Left renal pelvis (tissue), 4 donors: ENCODE measurements at regions not wholly inside any gene's neighbourhood (a gene's known extent, or its start where the extent isn't known, plus 50 kb on each side); places are given as distances from the start of the nearest gene placed in this dataset.
"Not testable (repeated sequence)": the region's sequence is repeated elsewhere in the genome, so short reads cannot be mapped to it uniquely, and the experiment has no call there.

ENCODE experiments used
- DNase-seq, 4 donors: peaks; one replicate each; pipeline ENCODE4 v3.0.0-alpha.2; 2013; ENCODE audit warnings: low read depth in 4 of 4, low spot score in 3 of 4

DNA sequence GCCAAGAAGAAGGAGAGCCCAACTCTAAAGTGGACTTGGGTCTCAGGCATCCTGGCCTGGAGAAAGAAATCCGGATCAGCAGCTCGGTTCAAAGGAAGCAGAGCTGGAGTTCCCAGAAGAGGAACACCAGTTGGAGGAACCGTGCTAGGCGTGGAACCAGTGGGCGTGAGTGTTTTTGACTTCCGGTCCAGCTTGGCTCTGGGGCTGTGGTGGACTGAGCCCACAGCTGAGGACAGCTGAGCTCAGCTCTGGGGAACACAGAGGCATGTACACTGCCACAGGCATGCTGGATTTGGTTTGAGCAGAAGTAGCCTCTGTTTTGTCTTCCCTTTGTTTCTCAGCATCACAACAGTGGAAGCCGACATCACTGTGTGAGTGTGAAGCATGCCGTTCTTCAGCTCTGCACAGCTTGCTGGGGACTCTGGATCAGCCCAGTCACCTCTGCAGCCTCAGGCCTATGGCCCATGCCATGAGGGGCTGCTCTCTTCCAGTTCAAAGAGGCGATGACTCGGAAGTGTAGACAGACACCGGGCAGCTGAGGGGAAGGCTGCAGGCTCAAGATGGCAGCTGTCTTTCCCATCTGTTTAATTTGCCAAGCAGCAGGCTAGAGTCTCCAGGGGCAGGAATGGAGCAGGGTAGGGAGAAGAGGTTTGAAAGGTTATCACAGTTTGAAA lies 185.8 kb upstream of the UBE3A start:
- no peak for DNase-seq

DNA sequence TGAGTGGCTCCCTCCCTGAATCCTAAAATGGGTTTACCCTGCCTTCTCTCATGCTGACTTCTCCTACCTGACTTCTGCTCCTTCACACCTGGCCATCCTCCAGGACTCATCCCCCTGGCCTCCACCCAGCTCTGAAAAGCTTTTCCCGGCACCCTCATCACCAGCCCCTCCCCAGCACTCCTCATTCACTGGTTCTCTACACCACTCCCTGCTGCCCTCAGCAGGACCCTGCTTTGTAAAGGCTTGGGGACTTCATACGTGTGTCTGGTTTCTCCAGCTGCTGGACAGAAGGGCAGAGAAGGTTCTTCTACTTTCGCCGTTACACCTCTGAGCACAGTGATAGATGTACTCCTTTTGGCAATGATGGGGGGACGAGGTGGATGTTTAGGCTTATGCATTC lies 184.9 kb upstream of the UBE3A start:
- no peak for DNase-seq

DNA sequence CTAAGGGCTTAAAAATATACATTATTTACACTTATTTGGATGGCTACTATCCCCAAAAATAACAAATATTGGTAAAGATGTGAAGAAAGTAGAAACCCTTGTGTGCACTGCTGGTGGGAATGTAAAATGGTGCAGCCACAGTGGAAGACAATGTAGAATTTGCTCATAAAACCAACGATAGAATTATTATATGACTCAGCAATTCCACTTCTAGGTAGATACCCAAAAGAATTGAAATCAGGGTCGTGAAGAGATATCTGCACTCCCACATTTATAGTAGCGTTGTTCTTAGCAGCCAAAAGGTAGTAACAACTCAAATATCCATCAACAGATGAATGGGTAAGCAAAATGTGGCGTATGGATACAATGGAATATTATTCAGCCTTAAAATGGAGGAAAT lies 181.6 kb upstream of the UBE3A start:
- no peak for DNase-seq

DNA sequence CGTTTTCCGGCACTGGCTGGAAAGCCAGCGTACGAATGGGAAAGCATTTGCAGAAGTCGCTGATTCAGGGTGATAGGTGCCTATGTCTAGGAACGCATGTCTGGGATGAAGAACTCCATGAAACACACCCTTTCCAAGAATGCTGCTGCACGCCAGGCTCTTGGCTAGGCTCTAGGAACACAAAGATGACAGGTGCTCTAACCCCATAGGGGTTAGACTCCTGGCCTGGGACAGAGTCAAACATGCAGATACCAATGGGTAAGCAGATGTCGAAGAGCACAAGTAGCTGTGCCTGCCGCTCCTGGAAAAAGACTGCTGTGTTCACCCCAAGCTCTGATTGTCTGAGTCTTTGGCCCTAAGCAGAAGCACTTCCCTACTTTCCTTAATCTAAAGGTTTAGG lies 180.9 kb upstream of the UBE3A start:
- DNase-seq, result no peak

DNA sequence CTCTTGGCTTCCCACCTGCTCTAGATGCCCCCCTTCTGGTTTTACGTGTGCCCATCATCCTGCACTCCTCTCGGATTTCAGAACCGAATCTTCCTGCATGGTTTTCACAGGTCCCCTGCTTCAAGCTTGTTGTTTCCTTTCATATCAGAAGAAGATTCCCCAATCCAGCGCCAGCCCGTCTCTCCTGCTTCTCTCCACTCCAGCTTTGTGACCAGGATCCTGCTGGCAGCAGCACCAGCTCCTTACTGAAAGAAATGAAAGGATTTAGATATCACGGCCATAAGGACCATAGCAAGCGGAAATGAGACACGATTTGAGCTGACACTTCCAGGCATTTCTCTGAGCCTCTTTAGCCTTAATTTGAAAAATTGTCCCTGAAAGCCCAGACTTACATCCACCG lies 180.3 kb upstream of the UBE3A start:
- no peak for DNase-seq

DNA sequence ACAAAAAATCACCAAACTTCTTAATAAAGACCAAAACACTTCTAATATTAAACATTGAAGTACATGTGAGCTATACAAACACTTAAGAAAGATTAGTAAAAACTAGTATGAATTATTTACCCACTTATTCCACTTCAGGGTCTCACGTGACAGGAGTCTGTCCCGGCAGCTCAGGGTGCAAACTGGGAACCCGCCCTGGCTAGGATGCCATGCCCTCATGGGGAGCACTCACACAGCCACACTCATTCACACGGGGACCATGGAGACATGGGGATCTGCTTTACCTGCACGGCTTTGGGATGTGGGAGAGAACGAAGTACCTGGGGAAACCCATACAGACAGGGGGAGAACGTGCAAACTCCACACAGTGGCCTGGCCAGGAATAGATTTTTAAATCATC lies 179.3 kb upstream of the UBE3A start:
- DNase-seq, result no peak

DNA sequence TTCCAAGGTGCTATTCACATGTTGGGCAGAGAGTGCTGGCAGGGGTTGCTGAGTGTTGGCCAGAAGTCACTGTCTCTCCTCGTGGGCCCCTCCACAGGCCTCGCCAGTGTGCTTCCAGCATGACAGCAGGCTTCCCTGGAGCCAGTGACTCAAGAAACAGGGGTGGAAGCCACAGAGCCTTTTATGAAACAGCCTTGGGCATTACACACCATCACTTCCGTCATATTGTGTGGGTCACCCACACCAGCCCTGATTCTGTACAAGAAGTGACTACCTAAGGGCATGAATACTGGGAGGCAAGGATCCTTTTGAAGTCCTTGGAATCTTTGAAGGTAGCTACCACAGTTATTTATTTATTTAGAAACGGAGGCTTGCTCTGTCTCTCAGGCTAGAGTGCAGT lies 177.6 kb upstream of the UBE3A start:
- DNase-seq, result no peak

DNA sequence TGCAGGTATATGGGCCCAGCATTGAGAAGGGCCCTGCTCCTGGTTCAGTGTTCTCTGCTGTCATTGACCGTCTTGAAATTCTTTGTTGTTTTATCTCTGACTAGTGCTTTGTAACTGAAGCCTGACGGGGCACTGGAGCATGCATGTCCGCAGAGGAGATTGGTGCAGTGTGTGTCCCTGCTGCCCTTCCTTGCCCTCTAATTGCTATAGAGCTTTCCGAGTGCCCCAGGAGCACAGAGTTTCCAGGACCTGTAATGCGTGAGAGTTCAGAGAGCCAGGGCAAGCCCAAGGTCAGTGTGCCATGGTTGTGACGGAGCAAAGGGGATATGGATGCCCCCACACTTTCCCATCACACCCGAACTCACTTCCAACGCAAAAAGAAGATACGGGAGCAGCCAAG lies 174.3 kb upstream of the UBE3A start:
- no peak for DNase-seq

DNA sequence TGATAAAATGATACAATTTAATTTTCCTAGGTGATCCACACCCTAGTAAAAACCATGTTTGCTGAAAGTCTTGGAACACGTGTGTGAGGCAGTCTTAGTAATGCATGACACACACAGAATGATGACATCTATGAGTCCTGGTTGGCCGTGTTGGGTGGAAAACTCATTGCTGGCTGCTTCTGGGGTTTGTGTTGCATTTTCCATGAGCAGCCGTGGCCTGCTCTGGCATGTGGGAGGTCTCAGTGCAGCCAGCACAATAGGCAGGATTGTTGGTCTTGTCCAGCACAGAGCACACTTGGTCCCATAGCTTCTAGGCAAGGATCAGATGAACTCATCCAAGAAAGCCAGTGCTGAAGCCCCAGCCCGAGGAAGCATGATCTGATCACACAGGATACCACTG lies 172.8 kb upstream of the UBE3A start:
- no peak for DNase-seq

DNA sequence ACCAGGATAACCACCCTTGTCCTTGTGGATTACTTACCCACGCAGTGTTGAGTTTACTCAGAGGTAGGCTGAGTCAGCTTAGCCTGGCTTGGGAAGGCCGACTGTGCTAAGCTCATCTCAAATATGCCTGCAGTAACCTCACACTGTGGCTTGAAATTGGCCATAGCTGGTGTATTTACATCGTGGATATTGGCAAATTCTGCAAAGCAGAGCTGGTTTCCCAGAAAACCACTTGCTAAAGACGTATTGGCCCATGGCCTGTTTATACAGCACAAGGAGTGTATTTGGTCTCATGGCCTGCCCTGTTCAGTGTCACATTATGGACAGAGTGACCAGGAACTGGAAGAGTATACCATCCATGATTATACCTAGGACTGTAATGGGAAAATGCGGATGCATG lies 170.5 kb upstream of the UBE3A start:
- DNase-seq, result no peak

DNA sequence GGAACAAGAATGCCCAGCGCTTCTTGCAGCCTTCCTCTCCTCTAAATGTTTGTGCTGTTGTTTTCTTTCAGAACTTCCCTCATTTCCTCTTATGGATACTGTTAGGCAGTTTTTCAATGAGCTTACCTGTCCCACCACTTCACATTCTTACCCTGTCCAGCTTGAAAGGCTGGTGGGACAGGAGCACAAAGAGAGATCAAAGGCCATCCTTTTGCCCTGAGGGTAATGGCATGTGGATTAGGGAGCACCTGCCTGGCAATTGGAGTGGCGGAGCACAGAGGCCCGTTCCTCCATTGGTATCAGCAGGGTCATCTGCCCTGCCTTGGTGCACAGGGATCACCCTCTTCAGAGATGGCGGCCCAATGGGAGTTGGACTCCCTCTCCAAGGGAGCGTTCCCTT lies 170.1 kb upstream of the UBE3A start:
- DNase-seq, result no peak

DNA sequence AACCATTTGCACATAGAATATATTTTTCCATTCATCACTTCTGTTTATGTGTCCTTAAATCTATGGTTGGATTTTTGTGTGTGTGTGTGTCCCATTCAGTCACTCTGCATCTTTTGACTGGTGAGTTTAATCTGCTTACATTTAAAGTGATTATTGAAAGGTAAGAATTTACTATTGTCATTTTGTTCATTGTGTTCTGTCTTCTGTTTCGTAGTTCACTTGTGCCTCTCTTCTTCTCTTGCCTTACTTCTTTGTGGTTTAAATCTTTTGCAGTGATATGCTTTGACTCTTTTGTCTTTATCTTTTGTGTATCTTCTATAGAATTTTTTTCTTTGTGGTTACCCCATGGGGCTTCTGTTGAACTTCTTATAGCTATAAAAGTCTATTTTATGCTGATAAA lies 166.3 kb upstream of the UBE3A start:
- no peak for DNase-seq

DNA sequence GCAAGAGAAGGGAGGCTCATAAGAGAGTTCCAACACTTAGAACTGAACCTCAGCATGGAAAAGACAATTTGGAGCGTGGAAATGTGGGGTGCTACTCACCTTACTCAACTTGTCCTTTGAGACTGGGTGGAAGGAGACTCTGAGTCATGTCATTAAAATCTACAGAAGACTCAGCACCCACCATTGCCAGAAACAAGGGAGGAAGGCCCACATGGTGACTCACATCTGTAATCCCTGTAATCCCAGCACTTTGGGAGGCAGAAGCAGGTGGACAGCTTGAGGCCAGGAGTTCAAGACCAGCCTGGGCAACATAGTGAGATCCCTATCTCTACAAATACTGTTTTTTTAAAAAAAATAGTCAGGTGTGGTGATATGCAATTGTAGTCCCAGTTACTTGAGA lies 161.9 kb upstream of the UBE3A start:
- no peak for DNase-seq

DNA sequence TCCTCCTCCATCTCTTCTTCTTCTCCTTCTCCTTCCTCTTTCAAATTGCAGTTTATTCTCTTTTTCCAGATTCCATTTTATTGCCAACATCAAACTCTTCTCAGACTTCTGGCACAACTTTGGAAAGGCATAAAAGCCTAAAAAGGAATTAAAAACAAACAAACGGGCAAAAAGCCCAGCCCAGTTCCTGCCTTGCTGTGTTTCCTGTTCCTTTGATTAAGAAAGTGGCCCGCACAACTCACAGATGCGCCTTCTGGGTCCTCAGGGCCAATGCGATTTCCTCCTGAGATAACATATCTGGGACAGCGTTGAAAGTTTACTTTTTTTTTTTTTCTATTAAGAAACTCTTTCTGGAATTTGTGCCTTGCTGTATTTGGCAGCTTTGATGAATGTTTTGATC lies 158.7 kb upstream of the UBE3A start:
- no peak for DNase-seq

DNA sequence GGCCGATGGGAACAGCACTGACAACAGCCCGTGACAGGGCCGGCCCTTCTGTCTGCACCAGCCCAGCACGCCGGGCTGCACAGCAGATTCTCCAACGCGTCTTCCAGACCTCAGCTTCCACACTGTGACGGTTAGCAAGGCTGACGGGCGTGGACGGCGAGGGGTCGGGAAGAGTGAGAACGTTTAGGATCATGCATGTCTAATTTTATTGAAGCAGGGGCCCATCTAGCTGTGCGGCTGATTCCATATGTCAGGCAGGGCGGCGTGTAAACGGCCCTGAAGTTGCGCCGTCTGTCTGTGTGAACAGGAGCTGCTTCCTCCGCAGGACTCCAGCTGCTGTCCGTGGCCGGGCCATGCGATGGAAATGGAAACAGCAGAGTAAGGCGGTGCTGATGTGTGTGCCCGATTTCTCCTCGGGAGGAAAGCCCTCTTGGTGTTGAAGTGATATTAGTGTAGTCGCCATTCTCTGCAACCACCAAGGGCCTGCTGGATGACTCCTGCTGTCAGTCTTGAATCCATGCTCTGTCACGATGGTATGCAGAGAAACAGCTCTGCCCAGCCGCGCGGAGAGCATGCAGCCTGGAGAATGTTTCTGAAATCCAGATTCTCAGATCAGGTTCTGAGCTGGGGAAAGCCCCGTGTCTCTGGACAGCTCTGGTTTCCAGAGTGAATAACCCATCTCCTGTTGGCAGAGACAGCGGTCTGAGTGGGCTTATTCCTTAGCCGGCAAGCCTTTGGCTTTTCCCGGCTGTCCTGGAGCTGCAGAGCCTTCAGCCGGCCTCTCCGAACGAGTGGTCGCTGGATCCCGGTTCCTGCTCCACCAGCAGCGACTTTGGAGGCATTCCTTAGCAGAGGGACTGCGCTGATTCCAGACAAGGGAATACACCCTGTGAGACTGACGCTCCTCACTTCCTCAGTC lies 158.1 kb upstream of the UBE3A start:
- no peak for DNase-seq

DNA sequence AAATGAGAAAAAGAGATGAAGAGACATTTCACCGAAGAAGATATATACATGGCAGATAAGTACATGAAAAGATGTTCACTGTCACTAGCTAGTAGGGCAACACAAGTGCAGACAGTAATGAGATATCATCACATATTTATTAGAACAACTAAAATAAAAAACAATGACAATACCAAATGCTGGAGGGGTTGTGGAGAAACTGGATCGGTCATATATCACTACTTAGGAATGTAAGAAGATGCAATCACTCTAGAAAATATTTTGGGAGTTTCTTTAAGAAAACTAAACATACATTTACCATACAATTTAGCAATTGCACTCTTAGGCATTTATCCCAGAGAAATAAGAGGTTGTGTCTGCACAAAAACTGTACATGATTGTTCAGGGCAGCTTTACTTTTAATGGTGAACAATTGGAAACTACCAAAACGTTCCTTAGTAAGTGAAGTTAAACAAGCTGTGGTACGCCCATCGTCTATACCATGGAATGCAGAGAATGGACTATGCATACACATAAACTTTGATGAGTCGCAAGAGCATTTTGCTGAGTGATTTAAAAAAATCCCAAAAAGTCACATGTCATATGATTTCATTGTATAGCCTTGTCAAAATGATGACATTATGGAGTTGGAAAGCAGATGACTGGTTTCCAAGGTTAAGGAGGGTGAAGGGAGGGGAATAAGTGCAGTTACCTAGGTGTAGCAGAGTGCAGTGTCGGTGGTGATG lies 149.0 kb upstream of the UBE3A start:
- no peak for DNase-seq

DNA sequence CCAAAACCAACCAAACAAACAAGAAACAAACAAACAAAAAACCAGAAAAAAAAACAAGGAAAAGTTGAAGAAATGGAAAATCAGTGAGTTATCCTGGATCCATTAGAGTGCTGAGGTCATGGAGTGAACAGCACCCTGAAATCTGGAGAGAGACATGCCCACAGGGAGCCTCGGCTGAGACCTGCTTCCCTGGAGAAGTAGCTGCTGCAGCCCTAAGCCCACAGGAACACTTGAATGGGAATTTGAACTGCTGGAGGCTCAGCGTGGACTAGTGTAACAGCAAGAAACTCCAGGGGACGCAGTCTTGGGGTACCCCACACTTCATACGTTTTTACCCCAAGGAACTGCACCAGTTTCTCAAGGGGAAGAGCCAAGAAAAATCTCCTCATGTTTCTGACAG lies 144.1 kb upstream of the UBE3A start:
- DNase-seq, result no peak

DNA sequence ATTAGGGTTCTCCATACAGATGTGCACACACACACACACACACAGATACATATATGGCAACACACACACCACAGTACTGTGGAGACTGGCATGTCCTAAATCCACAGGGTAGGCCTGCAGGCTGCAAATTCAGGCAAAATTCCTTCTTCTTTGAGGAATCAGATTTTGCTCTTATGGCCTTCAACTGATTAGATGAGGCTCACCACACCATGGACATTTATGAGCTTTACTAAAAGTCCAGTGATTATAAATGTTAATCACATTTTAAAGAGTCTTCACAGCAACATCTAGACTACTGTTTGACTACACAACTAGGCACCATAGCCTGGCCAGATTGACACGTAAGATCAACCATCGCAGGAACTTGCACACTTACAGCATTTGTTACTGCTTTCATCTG lies 140.3 kb upstream of the UBE3A start:
- DNase-seq, result no peak

DNA sequence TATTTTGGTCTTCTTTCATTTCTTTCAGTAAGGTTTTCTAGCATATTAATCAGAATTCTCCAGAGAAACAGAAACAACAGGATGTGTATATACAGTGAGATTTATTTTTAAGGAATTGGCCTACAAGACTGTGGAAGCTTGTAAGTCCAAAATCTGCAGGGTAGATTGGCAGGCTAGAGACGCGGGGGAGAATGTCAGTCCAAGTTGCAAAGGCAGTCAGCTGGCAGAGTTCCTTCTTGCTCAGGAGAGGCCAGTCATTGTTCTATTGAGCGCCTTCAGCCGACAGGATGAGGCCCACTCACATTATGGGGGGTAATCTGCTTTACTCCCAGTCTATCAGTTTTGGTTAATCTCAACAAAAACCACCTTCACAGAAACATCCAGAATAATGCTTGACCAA lies 133.4 kb upstream of the UBE3A start:
- DNase-seq, result no peak

DNA sequence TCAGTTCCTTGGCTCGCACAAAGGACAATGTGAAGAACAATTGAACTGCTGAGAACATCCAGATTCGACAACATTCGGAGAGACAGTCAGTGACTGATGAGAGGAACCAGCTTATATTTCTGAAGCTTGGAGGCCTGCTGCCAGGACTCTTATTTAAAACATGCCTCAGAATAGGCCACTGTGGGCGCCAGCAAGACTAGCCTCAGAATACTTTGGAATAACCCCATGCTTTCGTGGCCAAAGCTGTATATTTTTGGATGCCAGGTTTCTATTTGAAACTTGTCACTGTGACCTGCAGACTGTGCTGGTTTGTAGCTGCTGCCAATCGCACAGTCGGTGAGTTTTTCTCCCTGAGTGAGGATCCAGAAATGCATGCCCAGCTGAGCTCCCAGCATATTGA lies 129.9 kb upstream of the UBE3A start:
- DNase-seq, result no peak

DNA sequence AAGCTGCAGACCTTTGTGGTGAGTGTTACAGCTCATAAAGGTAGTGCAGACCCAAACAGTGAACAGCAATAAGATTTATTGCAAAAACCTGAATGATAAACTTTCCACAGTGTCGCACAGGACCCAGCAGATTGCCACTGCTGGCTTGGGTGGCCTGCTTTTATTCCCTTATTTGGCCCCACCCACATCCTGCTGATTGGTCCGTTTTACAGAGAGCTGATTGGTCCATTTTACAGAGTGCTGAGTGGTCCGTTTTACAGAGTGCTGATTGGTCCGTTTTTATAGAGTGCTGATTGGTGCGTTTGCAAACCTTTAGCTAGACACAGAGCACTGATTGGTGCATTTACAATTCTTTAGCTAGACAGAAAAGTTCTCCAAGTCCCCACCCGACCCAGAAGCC lies 127.7 kb upstream of the UBE3A start:
- DNase-seq, result not testable (repeated sequence)
